CD4-positive, CD25-positive, alpha-beta regulatory T cell (primary cell): ENCODE measurements at regions not wholly inside any gene's neighbourhood (a gene's known extent, or its start where the extent isn't known, plus 50 kb on each side); places are given as distances from the start of the nearest gene placed in this dataset.

ENCODE experiments used
- ATAC-seq, 2 donors: fragments of 150-1000 bp; cut with Tn5 transposase; one replicate each; pipeline ENCODE4 v1.10.0; 2021; ENCODE audit warnings: low read depth in 2 of 2, moderate number of reproducible peaks in 2 of 2, moderate library complexity in 1 of 2
- DNase-seq, 3 donors: peaks; one replicate each; pipeline versions ENCODE4 v3.0.0 to v3.0.0-alpha.2; 2012 to 2022; ENCODE audit warnings: mixed read lengths in 1 of 3
- H3K27ac ChIP-seq: one replicate; pipeline ENCODE4 v1.7.0; 2013; ENCODE audit warnings: mild to moderate bottlenecking, low read length; ENCODE audit not compliant: insufficient read depth, poor library complexity, severe bottlenecking
- H3K27me3 ChIP-seq: one replicate; pipeline ENCODE4 v1.7.0; 2013; ENCODE audit warnings: low read length; ENCODE audit not compliant: control insufficient read depth, insufficient read depth
- H3K36me3 ChIP-seq: one replicate; pipeline ENCODE4 v1.7.0; 2013; ENCODE audit warnings: mild to moderate bottlenecking, low read length, moderate library complexity; ENCODE audit not compliant: control insufficient read depth, insufficient read depth
- H3K4me1 ChIP-seq: 2 replicates; pipeline ENCODE4 v1.7.0; 2013; ENCODE audit warnings: mild to moderate bottlenecking, low read length; ENCODE audit not compliant: insufficient read depth, control insufficient read depth, poor library complexity, severe bottlenecking
- H3K4me3 ChIP-seq: one replicate; pipeline ENCODE4 v1.7.0; 2013; ENCODE audit warnings: low read depth, mild to moderate bottlenecking, low read length, moderate library complexity
- H3K9me3 ChIP-seq, 2 experiments: 1 replicate in 1 of 2; 2 replicates in 1 of 2; pipeline ENCODE4 v1.7.0; 2013; ENCODE audit warnings: low read length in 2 of 2, mild to moderate bottlenecking in 1 of 2, moderate library complexity in 1 of 2; ENCODE audit not compliant: control insufficient read depth in 2 of 2
- H3K27ac Mint-ChIP-seq, 3 donors: one replicate each; pipeline ENCODE4 v1.8.0; 2020 to 2022; ENCODE audit warnings: mild to moderate bottlenecking in 3 of 3, mixed read lengths in 3 of 3, moderate library complexity in 2 of 3
- H3K27me3 Mint-ChIP-seq: one replicate; pipeline ENCODE4 v1.8.0; 2022; ENCODE audit warnings: mild to moderate bottlenecking, mixed read lengths
- H3K36me3 Mint-ChIP-seq: one replicate; pipeline ENCODE4 v1.8.0; 2020; ENCODE audit warnings: mixed read lengths
- H3K4me1 Mint-ChIP-seq, 4 donors: one replicate each; pipeline ENCODE4 v1.8.0; 2020 to 2022; ENCODE audit warnings: mixed read lengths in 4 of 4, mild to moderate bottlenecking in 1 of 4
- H3K4me3 Mint-ChIP-seq, 4 donors: one replicate each; pipeline ENCODE4 v1.8.0; 2020 to 2022; ENCODE audit warnings: mild to moderate bottlenecking in 4 of 4, mixed read lengths in 4 of 4, moderate library complexity in 3 of 4
- H3K9me3 Mint-ChIP-seq, 7 donors: one replicate each; pipeline ENCODE4 v1.8.0; 2020 to 2022; ENCODE audit warnings: mixed read lengths in 7 of 7, mild to moderate bottlenecking in 3 of 7, moderate library complexity in 2 of 7

GRCh38 chr4:33068539-33068938 is 2348.4 kb downstream of the PCDH7 start:
- Histone ChIP-seq H3K36me3 (no peaks in the 10 kb centered on the region), H3K9me3 (peaks cover 0 to 3% of the 10 kb centered on the region in 2 experiments), H3K27me3 (no peaks in the 10 kb centered on the region), H3K4me1 (no peaks in the 10 kb centered on the region), H3K4me3 (no peak overlapping the region), H3K27ac (no peak overlapping the region)
- Mint-ChIP-seq H3K9me3 (peaks cover 0 to 17% (median 4%) of the 10 kb centered on the region in 7 donors), H3K36me3 (no peaks in the 10 kb centered on the region), H3K4me3 (no peak overlapping the region), H3K27me3 (no peaks in the 10 kb centered on the region), H3K4me1 (no peaks in the 10 kb centered on the region), H3K27ac (no peak overlapping the region)
- DNase-seq (no peak), ATAC-seq (no peak)

DNA sequence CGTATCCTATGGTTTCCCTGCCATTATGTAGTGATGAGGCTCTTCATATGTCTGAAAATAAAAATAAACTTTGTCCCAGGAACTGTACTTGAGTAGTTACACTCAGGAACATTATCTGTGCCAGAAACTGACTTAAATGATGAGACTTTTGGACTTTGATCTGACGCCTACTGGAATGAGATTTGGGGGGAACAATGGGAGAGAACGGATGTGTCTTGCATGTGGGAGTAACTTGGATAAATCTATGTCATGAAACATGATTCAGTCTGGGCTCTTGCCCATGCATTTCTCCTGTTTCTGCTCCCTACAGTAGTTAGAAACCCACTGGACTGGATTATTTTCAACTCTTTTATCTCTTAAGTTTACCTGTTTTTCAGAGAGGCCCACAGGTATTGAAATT is 2351.4 kb downstream of the PCDH7 start:
- no peaks in the 10 kb centered on the region for H3K4me1 Mint-ChIP-seq
- H3K4me3 Mint-ChIP-seq: no peak overlapping the region
- no peak overlapping the region for H3K27ac Mint-ChIP-seq
- H3K36me3 Mint-ChIP-seq: no peaks in the 10 kb centered on the region
- ATAC-seq (no peak), DNase-seq (no peak)
- H3K36me3 ChIP-seq: no peaks in the 10 kb centered on the region
- no peak overlapping the region for H3K27ac ChIP-seq
- no peaks in the 10 kb centered on the region for H3K27me3 ChIP-seq
- no peaks in the 10 kb centered on the region for H3K27me3 Mint-ChIP-seq
- no peak overlapping the region for H3K4me3 ChIP-seq
- no peaks in the 10 kb centered on the region for H3K4me1 ChIP-seq
- peaks cover 0 to 3% of the 10 kb centered on the region in 2 experiments for H3K9me3 ChIP-seq
- peaks cover 0 to 17% (median 4%) of the 10 kb centered on the region in 7 donors for H3K9me3 Mint-ChIP-seq

DNA sequence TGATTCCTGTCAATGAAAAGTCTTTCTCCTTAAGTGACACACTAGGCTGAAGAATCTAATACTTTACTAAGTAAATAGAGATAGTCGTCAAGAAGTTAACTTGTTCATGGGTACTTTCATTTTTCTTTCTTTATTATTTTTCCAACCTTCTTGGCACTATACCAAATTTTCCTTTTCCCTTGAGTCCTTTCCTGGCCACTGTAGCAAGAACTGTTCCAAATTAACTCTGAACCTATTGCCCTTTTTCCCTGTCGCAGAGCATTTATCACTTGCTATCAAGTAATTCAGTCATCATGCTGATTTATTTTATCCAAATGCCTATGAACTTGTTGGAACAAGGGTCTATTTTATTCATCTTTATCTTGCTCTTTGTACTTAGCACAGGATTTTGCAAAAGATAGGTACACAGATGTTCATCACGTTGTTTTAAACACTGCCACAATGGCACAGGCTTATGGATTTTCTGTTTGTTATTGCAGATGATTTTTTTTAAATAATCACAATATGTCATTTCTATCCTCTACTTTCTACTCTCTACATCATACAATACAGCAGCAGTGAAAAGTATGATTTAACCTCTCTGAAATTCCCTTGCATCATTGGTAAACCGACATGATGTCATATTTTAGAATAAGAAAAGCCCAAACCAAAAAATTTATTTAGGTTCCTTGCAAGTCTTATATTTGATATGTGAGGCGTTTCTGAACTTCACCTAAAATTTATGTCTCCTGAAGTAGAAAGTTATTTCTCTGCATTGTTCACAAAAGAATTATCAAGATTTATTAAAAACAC is 2352.3 kb downstream of the PCDH7 start:
- Histone ChIP-seq H3K4me1 (no peaks in the 10 kb centered on the region), H3K9me3 (peaks cover 0 to 3% of the 10 kb centered on the region in 2 experiments), H3K4me3 (no peak overlapping the region), H3K27ac (no peak overlapping the region), H3K27me3 (no peaks in the 10 kb centered on the region), H3K36me3 (no peaks in the 10 kb centered on the region)
- no peak for ATAC-seq
- H3K36me3 Mint-ChIP-seq: no peaks in the 10 kb centered on the region
- peaks cover 0 to 17% (median 4%) of the 10 kb centered on the region in 7 donors for H3K9me3 Mint-ChIP-seq
- no peak overlapping the region for H3K4me3 Mint-ChIP-seq
- H3K27ac Mint-ChIP-seq: peak overlapping the region in 1 of 3 donors; percentile 8
- H3K27me3 Mint-ChIP-seq: no peaks in the 10 kb centered on the region
- no peak for DNase-seq
- no peaks in the 10 kb centered on the region for H3K4me1 Mint-ChIP-seq

DNA sequence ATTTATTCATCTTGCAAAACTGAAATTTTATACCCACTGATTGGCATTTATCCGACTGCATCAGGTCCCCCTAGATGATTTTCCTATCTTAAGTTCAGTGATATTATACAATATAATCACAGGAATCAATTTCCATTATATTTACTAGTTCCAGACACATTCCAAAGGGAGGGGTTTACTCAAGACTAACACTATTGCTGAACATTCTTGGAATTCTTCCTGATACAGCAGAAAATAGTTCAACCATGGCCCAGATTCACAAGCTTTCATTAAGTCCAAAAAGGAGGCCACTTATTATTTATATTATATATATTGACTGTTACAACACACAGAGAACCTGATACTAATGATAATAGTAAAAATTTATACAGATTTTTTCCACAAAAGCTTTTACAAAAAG is 2353.6 kb downstream of the PCDH7 start:
- H3K4me3 Mint-ChIP-seq: no peak overlapping the region
- no peak for DNase-seq
- no peaks in the 10 kb centered on the region for H3K36me3 Mint-ChIP-seq
- H3K27me3 Mint-ChIP-seq: no peaks in the 10 kb centered on the region
- Histone ChIP-seq H3K27me3 (no peaks in the 10 kb centered on the region), H3K27ac (no peak overlapping the region), H3K4me1 (no peaks in the 10 kb centered on the region), H3K9me3 (peaks cover 0 to 6% of the 10 kb centered on the region in 2 experiments), H3K4me3 (no peak overlapping the region), H3K36me3 (no peaks in the 10 kb centered on the region)
- no peak overlapping the region for H3K27ac Mint-ChIP-seq
- no peaks in the 10 kb centered on the region for H3K4me1 Mint-ChIP-seq
- H3K9me3 Mint-ChIP-seq: peaks cover 0 to 17% (median 8%) of the 10 kb centered on the region in 7 donors
- no peak for ATAC-seq

- no peak overlapping the region for H3K27ac Mint-ChIP-seq
Measured at GRCh38 chr4:33078145-33078544, 2358.0 kb downstream of the PCDH7 start.

DNA sequence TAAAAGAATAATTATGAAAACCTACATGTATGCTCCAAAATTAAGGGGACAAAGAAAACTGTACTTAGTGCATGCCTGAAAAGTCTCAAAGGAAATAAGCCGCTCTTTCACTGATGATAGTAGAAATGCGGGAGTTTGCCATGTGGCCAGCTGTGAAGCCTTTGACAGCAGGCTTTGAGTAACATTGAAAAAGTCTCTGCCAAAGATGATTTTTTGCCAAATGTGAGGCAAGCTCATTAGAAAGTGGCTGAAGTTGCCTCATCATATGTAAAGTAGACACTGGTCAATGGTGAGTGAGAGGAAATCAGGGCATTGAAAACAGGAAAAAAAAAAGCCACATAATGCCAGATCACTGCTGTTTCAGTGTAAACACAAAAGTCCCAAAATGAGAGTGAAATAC is 2360.1 kb downstream of the PCDH7 start:
- no peaks in the 10 kb centered on the region for H3K36me3 ChIP-seq
- no peak overlapping the region for H3K4me3 Mint-ChIP-seq
- ATAC-seq (no peak), DNase-seq (no peak)
- H3K9me3 ChIP-seq: peaks cover 0 to 6% of the 10 kb centered on the region in 2 experiments
- H3K27me3 Mint-ChIP-seq: no peaks in the 10 kb centered on the region
- H3K27me3 ChIP-seq: no peaks in the 10 kb centered on the region
- H3K27ac Mint-ChIP-seq: no peak overlapping the region
- H3K4me3 ChIP-seq: no peak overlapping the region
- no peak overlapping the region for H3K27ac ChIP-seq
- peaks cover 0 to 24% (median 8%) of the 10 kb centered on the region in 7 donors for H3K9me3 Mint-ChIP-seq
- no peaks in the 10 kb centered on the region for H3K4me1 ChIP-seq
- H3K36me3 Mint-ChIP-seq: no peaks in the 10 kb centered on the region
- no peaks in the 10 kb centered on the region for H3K4me1 Mint-ChIP-seq

More at GRCh38 chr4:33078145-33078544, 2358.0 kb downstream of the PCDH7 start:
- H3K36me3 Mint-ChIP-seq: no peaks in the 10 kb centered on the region
- H3K9me3 ChIP-seq: peaks cover 0 to 6% of the 10 kb centered on the region in 2 experiments
- no peak for ATAC-seq
- no peaks in the 10 kb centered on the region for H3K36me3 ChIP-seq
- no peaks in the 10 kb centered on the region for H3K4me1 ChIP-seq
- no peak overlapping the region for H3K4me3 Mint-ChIP-seq
- H3K27me3 ChIP-seq: no peaks in the 10 kb centered on the region
- peaks cover 0 to 22% (median 8%) of the 10 kb centered on the region in 7 donors for H3K9me3 Mint-ChIP-seq
- DNase-seq: no peak
- no peaks in the 10 kb centered on the region for H3K27me3 Mint-ChIP-seq
- no peak overlapping the region for H3K4me3 ChIP-seq
- no peaks in the 10 kb centered on the region for H3K4me1 Mint-ChIP-seq
- H3K27ac ChIP-seq: no peak overlapping the region

GRCh38 chr4:33085709-33086108 is 2365.5 kb downstream of the PCDH7 start:
- Histone ChIP-seq H3K4me3 (no peak overlapping the region), H3K9me3 (peaks cover 0 to 2% of the 10 kb centered on the region in 2 experiments), H3K36me3 (no peaks in the 10 kb centered on the region), H3K4me1 (no peaks in the 10 kb centered on the region), H3K27ac (no peak overlapping the region), H3K27me3 (no peaks in the 10 kb centered on the region)
- Mint-ChIP-seq H3K27me3 (no peaks in the 10 kb centered on the region), H3K36me3 (no peaks in the 10 kb centered on the region), H3K27ac (no peak overlapping the region), H3K4me1 (no peaks in the 10 kb centered on the region), H3K9me3 (peaks cover 0 to 32% (median 9%) of the 10 kb centered on the region in 7 donors), H3K4me3 (no peak overlapping the region)
- no peak for DNase-seq
- no peak for ATAC-seq
